Neural cell (in vitro differentiated cells): ENCODE measurements at regions not wholly inside any gene's neighbourhood (a gene's known extent, or its start where the extent isn't known, plus 50 kb on each side); places are given as distances from the start of the nearest gene placed in this dataset.

Experiments used
- H2AFZ ChIP-seq: fragments of 200-600, 300-800 bp; sonication (generic), shearing (Covaris generic); 2 replicates; pipeline ENCODE4 v1.6.0; 2014; ENCODE audit warnings: low read depth, mild to moderate bottlenecking, antibody characterized with exemption, low read length, moderate library complexity
- H3F3A ChIP-seq: fragments of 200-600 bp; shearing (Covaris generic); 2 replicates; pipeline ENCODE4 v1.6.1; 2016; ENCODE audit warnings: mild to moderate bottlenecking, moderate library complexity, mixed read lengths, antibody characterized with exemption, low read length; ENCODE audit not compliant: insufficient read depth, poor library complexity, severe bottlenecking
- H3K27ac ChIP-seq: fragments of 200-600, 300-800 bp; sonication (generic), shearing (Covaris generic); 2 replicates; pipeline ENCODE4 v1.5.1; 2014; ENCODE audit warnings: mild to moderate bottlenecking, low read length, moderate library complexity
- H3K27me3 ChIP-seq: fragments of 300-800, 200-600 bp; sonication (generic), shearing (Covaris generic); 2 replicates; pipeline ENCODE4 v1.6.0; 2014; ENCODE audit warnings: mild to moderate bottlenecking, low read depth, low read length, moderate library complexity; ENCODE audit not compliant: insufficient read depth
- H3K36me3 ChIP-seq: fragments of 300-800, 200-600 bp; sonication (generic), shearing (Covaris generic); 2 replicates; pipeline ENCODE4 v1.5.1; 2014; ENCODE audit warnings: mild to moderate bottlenecking, antibody characterized with exemption, low read length, moderate library complexity; ENCODE audit not compliant: insufficient read depth
- H3K4me2 ChIP-seq: fragments of 300-800, 200-600 bp; sonication (generic), shearing (Covaris generic); 2 replicates; pipeline ENCODE4 v1.6.0; 2014; ENCODE audit warnings: mild to moderate bottlenecking, low read length
- H3K4me3 ChIP-seq: fragments of 300-800, 200-600 bp; sonication (generic), shearing (Covaris generic); 2 replicates; pipeline ENCODE4 v1.5.1; 2014; ENCODE audit warnings: mild to moderate bottlenecking, low read length, moderate library complexity
- H3K79me2 ChIP-seq: fragments of 200-600 bp; shearing (Covaris generic); replicated peaks from 2 replicates; pipeline ENCODE4 v1.6.0; 2014; ENCODE audit warnings: mild to moderate bottlenecking, low read length, moderate library complexity; ENCODE audit not compliant: insufficient read depth
- H3K9ac ChIP-seq: fragments of 300-800, 200-600 bp; sonication (generic), shearing (Covaris generic); 2 replicates; pipeline ENCODE4 v1.6.1; 2016; ENCODE audit warnings: mild to moderate bottlenecking, low read length, mixed read lengths
- H3K9me2 ChIP-seq: fragments of 200-600 bp; shearing (Covaris generic); 2 replicates; pipeline ENCODE4 v1.6.1; 2016; ENCODE audit warnings: mild to moderate bottlenecking, low read length, mixed read lengths; ENCODE audit not compliant: insufficient read depth
- H3K9me3 ChIP-seq: fragments of 200-600, 300-800 bp; sonication (generic), shearing (Covaris generic); 2 replicates; pipeline ENCODE4 v1.6.1; 2016; ENCODE audit warnings: mild to moderate bottlenecking, mixed run types, low read length, moderate library complexity, mixed read lengths
- H4K20me1 ChIP-seq: fragments of 200-600 bp; shearing (Covaris generic); 2 replicates; pipeline ENCODE4 v1.6.1; 2016; ENCODE audit warnings: mild to moderate bottlenecking, mixed run types; ENCODE audit not compliant: insufficient read depth
- EP300 ChIP-seq: fragments of 450-650 bp; conservative IDR thresholded peaks from 2 replicates; pipeline ENCODE4 v1.6.1; 2014; ENCODE audit warnings: antibody characterized with exemption, mild to moderate bottlenecking, moderate library complexity; ENCODE audit not compliant: poor library complexity, severe bottlenecking
- EZH2 ChIP-seq: fragments of 200-600, 300-800 bp; shearing (Covaris generic), sonication (generic); IDR thresholded peaks from 2 replicates; pipeline ENCODE4 v1.6.1; 2014; ENCODE audit warnings: antibody characterized with exemption, low read length, borderline replicate concordance, mild to moderate bottlenecking; ENCODE audit not compliant: insufficient read depth, poor library complexity, severe bottlenecking
- MXI1 ChIP-seq: fragments of 450-650 bp; conservative IDR thresholded peaks from 2 replicates; pipeline ENCODE4 v1.6.1; 2014; ENCODE audit warnings: antibody characterized with exemption, mild to moderate bottlenecking; ENCODE audit not compliant: poor library complexity, severe bottlenecking
- POLR2AphosphoS5 ChIP-seq: IDR thresholded peaks from 2 replicates; pipeline ENCODE4 v1.6.1; 2012
- RAD21 ChIP-seq: fragments of 450-650 bp; conservative IDR thresholded peaks from 2 replicates; pipeline ENCODE4 v1.6.1; 2014; ENCODE audit warnings: antibody characterized with exemption, mild to moderate bottlenecking, moderate library complexity
- SMC3 ChIP-seq: fragments of 450-650 bp; conservative IDR thresholded peaks from 2 replicates; pipeline ENCODE4 v1.6.1; 2014; ENCODE audit warnings: antibody characterized with exemption, mild to moderate bottlenecking, moderate library complexity; ENCODE audit not compliant: poor library complexity
- TAF1 ChIP-seq: IDR thresholded peaks from 2 replicates; pipeline ENCODE4 v1.6.1; 2012; ENCODE audit warnings: low read depth
- TF ChIP-seq, protein P1 (sequence below): IDR thresholded peaks from 2 replicates; pipeline ENCODE4 v1.6.1; 2012; ENCODE audit warnings: borderline replicate concordance
- TF ChIP-seq, protein P2 (sequence below): fragments of 450-650 bp; IDR thresholded peaks from 2 replicates; pipeline ENCODE4 v1.5.1; 2014; ENCODE audit warnings: antibody characterized with exemption, mild to moderate bottlenecking, moderate library complexity; ENCODE audit not compliant: poor library complexity, severe bottlenecking

DNA sequence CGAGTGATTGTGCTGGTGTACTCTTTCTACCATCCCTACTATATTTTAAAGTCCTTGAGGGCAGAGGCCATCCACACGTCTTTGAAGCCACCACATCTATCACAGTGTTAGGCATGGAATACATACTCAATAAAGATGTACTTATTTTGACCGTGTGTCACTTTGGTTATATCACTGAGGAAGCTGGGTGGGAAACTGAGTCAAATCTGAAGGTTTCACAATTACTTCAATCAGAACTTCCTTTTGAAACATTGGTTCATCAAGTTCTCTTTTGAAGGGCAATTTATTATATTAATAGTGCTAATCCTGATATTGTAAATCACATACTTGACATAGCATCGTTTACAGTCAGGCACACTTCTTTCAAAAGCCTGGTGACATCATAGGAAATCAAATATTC is 53.3 kb upstream of the ATP1B1 start:
- no peak overlapping the region for H3K27ac ChIP-seq
- no peaks in the 10 kb centered on the region for H3K79me2 ChIP-seq
- H3K9me2 ChIP-seq: no peaks in the 10 kb centered on the region
- no peak overlapping the region for H3K9ac ChIP-seq
- H3K27me3 ChIP-seq: no peaks in the 10 kb centered on the region
- H3K36me3 ChIP-seq: no peaks in the 10 kb centered on the region
- H3K4me2 ChIP-seq: no peak overlapping the region
- no peaks in the 10 kb centered on the region for H3K9me3 ChIP-seq
- H4K20me1 ChIP-seq: no peaks in the 10 kb centered on the region
- no peak overlapping the region for H3K4me3 ChIP-seq
- H2AFZ ChIP-seq: no peak overlapping the region
- TF ChIP-seq EZH2 (no peak), MXI1 (no peak), EP300 (no peak), POLR2AphosphoS5 (no peak), TAF1 (no peak), RAD21 (no peak), SMC3 (no peak)
- TF ChIP-seq, protein P1, sequence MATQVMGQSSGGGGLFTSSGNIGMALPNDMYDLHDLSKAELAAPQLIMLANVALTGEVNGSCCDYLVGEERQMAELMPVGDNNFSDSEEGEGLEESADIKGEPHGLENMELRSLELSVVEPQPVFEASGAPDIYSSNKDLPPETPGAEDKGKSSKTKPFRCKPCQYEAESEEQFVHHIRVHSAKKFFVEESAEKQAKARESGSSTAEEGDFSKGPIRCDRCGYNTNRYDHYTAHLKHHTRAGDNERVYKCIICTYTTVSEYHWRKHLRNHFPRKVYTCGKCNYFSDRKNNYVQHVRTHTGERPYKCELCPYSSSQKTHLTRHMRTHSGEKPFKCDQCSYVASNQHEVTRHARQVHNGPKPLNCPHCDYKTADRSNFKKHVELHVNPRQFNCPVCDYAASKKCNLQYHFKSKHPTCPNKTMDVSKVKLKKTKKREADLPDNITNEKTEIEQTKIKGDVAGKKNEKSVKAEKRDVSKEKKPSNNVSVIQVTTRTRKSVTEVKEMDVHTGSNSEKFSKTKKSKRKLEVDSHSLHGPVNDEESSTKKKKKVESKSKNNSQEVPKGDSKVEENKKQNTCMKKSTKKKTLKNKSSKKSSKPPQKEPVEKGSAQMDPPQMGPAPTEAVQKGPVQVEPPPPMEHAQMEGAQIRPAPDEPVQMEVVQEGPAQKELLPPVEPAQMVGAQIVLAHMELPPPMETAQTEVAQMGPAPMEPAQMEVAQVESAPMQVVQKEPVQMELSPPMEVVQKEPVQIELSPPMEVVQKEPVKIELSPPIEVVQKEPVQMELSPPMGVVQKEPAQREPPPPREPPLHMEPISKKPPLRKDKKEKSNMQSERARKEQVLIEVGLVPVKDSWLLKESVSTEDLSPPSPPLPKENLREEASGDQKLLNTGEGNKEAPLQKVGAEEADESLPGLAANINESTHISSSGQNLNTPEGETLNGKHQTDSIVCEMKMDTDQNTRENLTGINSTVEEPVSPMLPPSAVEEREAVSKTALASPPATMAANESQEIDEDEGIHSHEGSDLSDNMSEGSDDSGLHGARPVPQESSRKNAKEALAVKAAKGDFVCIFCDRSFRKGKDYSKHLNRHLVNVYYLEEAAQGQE: no peak
- TF ChIP-seq, protein P2, sequence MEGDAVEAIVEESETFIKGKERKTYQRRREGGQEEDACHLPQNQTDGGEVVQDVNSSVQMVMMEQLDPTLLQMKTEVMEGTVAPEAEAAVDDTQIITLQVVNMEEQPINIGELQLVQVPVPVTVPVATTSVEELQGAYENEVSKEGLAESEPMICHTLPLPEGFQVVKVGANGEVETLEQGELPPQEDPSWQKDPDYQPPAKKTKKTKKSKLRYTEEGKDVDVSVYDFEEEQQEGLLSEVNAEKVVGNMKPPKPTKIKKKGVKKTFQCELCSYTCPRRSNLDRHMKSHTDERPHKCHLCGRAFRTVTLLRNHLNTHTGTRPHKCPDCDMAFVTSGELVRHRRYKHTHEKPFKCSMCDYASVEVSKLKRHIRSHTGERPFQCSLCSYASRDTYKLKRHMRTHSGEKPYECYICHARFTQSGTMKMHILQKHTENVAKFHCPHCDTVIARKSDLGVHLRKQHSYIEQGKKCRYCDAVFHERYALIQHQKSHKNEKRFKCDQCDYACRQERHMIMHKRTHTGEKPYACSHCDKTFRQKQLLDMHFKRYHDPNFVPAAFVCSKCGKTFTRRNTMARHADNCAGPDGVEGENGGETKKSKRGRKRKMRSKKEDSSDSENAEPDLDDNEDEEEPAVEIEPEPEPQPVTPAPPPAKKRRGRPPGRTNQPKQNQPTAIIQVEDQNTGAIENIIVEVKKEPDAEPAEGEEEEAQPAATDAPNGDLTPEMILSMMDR: no peak
- H3F3A ChIP-seq: no peaks in the 10 kb centered on the region
